ENCODE measurements at regions not wholly inside any gene's neighbourhood (a gene's known extent, or its start where the extent isn't known, plus 50 kb on each side); places are given as distances from the start of the nearest gene placed in this dataset.

- H3K27ac ChIP-seq, result no peak overlapping the region
- no peak for DNase-seq (ENCODE audit: low read depth, low spot score)
Observed at GRCh38 chrX:9188117-9188516, 154.2 kb upstream of the FAM9B start.

GRCh38 chrX:9189286-9189685, 155.4 kb upstream of the FAM9B start:
- no peak overlapping the region for H3K27ac ChIP-seq
- DNase-seq (ENCODE audit: low read depth, low spot score), result no peak

- H3K27ac ChIP-seq, result no peak overlapping the region
- DNase-seq (ENCODE audit: low read depth, low spot score), result no peak
Observed at GRCh38 chrX:9191392-9191791, 157.5 kb upstream of the FAM9B start.

GRCh38 chrX:9195199-9195880, 161.4 kb upstream of the FAM9B start:
- H3K27ac ChIP-seq, result no peak overlapping the region
- DNase-seq (ENCODE audit: low read depth, low spot score), result no peak

GRCh38 chrX:9196961-9197640, 163.2 kb upstream of the FAM9B start:
- H3K27ac ChIP-seq, result no peak overlapping the region
- no peak for DNase-seq (ENCODE audit: low read depth, low spot score)

DNA sequence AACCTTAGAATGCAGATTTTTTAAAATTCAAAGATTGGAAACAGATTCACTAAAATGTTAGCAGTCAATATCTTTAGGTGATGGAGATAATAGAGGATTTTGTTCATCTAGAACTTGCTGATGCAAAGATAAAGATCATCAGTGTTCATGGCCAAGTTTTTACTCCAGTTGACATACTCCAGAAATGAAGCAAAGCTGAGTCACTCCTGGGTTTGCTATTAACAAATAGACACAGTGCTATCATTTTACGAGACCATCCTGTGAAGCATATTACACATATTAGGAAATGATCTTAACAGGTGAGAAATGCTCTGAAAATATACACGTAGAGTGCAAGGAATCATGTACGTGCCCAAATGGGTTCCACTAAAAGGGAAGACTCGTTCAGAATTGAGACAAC, 170.6 kb upstream of the FAM9B start:
- no peak overlapping the region for H3K27ac ChIP-seq
- no peak for DNase-seq (ENCODE audit: low read depth, low spot score)

DNA sequence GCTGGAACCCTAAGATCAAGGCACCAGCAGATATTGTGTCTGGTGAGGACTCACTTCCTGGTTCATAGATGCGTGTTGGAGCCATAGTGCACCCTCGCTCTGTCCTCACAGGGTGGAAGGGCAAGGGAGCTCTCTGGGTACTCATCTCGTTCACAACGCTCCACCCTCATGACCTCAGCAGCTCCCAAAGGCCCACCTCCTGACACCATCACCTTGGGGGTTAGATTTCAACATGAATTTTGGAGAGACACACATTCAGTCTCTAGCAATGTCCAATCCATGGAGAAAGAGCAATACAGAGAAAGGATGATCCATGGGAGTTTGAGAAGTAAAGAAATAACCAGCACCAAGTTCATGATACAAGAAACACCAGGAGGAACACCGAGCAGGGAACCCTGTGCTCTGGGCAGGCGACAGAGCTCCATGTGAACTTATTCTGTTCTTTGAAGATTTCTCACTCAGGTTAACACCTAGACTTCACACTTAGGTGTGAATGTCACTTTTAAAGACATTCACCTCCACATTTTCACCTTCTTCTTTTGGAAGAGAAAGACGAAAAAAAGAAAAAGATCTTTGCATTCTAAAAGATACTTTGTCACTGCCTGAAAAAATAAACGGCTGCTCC, 171.8 kb upstream of the FAM9B start:
- no peak overlapping the region for H3K27ac ChIP-seq
- DNase-seq (ENCODE audit: low read depth, low spot score), result no peak

DNA sequence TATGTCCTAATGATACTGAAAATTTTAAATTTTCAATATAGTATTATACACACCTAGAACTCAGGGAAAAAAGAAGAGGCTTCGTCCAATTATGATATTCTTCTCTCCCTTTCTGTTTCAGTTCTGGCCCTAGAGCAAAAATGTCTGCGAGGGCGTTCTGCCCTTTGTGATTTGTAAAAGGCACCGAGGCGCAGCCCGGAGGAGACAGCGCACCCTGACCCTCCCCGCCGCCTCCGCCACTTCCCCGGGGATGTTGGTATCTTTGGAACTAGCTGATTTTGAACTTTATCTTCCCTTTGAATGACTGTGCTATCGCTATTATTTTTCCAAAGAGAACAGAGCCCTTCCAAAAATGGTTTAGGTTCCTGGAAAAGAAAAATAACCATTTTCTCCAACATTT, 173.2 kb upstream of the FAM9B start:
- no peak for DNase-seq (ENCODE audit: low read depth, low spot score)

DNA sequence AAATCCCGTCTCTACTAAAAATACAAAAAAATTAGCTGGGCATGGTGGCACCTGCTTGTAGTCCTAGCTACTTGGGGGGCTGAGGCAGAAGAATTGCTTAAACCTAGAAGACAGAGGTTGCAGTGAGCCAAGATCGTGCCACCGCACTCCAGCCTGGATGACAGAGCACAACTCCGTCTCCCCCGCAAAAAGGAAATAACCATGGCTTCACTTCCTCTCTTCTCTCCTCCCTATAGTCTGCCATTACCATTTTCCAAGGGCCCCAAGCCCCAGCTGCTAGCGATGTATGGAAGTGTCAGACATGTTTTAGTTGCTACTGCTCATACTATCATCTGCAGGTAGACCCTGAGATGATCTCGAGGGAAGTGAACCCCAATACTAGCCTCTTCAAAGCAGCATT, 177.3 kb upstream of the FAM9B start:
- DNase-seq (ENCODE audit: low read depth, low spot score), result no peak

More for the DNA sequence above, 173.2 kb upstream of the FAM9B start:
- H3K27ac ChIP-seq, result no peak overlapping the region

DNA sequence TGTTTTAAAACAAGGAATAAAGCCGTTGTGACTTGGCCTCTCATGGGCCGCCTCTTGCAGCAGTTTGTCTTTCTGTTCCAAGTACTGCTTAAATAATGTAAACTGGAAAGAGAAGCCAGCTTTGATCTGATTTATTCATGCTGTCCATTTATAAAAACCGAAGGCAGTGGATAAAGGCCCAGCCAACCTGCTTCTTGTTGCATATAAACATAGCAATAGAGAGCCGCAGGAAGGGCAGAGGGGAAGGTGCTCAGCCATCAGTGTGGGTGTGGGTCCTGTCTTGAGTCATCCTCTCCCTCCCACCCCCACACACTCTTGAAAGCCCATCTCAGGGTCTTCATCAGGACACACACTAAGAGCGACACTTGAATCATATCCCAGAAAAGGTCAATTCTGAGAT, 187.9 kb upstream of the FAM9B start:
- no peak for DNase-seq (ENCODE audit: low read depth, low spot score)

More for the DNA sequence above, 177.3 kb upstream of the FAM9B start:
- H3K27ac ChIP-seq, result no peak overlapping the region

DNA sequence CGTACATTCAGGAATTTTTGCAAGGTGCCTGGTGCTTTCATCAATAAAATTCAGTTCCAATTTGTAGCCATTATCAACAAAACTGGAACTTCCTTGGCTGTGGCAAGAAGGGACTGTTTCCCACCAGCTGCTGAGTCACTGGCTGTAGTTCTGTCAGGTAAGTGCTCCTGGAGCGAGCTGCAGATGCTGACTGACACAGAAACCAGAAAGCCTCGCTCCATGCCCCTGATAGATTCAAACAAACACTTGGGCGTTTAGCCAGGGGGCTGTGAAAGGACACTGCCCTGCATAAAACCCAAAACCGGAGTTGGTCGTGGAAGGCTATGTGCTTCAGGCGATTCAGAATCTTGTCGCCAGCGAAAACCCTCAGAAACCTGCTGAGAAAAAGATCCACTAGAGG, 188.4 kb upstream of the FAM9B start:
- no peak for DNase-seq (ENCODE audit: low read depth, low spot score)

More for the DNA sequence above, 187.9 kb upstream of the FAM9B start:
- H3K27ac ChIP-seq, result no peak overlapping the region

DNA sequence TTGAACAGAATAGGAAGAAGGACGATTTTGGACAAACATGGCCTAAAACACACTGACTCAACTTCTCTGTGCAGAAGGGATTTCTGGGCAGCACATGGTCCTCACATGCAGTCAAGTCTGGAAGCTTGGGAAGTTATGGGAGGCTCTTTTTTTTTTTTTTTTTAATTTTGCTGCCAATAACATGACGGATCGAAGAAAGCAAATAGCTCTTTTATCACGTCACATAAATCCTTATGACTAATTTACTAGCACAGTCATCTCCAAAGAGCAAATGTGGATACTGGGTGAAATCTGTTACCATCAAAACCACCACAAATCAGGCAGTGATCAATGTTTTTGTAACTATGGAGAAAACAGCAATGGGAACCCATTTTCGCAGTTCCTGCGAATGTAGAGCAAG, 193.3 kb upstream of the FAM9B start:
- no peak for DNase-seq (ENCODE audit: low read depth, low spot score)
- no peak overlapping the region for H3K27ac ChIP-seq

More for the DNA sequence above, 188.4 kb upstream of the FAM9B start:
- no peak overlapping the region for H3K27ac ChIP-seq

DNA sequence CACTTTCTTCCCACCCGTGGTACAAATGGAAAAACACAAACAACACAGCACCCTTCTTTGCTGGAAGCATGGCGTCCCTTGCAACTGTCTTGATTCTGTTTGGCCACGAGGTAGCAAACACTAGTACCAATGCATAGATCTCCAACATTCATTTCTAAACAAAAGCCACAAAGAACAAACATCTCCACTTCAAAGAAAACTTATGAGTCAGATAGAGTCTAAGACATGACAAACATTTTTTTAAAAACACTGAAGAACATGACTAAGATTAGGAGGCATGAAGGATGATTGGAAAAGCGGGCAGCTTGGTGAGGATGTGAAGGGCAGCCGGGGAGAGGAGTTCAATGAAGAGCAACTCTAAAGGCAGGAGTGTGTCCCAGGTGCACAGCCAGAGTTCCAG, 197.6 kb upstream of the FAM9B start:
- no peak overlapping the region for H3K27ac ChIP-seq
- no peak for DNase-seq (ENCODE audit: low read depth, low spot score)

- DNase-seq (ENCODE audit: low read depth, low spot score), result no peak
- H3K27ac ChIP-seq, result no peak overlapping the region
Observed at GRCh38 chrX:9233141-9233540, 199.2 kb upstream of the FAM9B start.

DNA sequence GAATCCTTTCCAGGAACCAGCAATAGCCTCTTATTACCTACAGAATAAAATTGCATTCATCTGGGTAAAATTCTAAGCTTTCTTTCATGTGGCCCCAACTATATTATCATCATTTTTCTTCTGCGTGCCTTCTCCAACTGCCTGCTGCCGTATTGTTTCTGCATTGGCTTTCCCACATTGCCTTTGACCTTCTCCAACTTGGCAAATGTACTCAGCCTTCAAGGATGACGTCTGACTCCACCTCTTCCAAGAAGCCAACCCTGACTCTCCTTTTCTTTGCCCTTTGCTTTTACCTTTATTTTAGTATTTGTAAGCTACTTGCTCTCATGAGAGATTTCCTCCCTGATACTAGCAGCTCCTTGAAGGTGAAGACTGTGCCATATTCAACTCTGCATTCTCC, 200.4 kb upstream of the FAM9B start:
- H3K27ac ChIP-seq, result no peak overlapping the region
- no peak for DNase-seq (ENCODE audit: low read depth, low spot score)

DNA sequence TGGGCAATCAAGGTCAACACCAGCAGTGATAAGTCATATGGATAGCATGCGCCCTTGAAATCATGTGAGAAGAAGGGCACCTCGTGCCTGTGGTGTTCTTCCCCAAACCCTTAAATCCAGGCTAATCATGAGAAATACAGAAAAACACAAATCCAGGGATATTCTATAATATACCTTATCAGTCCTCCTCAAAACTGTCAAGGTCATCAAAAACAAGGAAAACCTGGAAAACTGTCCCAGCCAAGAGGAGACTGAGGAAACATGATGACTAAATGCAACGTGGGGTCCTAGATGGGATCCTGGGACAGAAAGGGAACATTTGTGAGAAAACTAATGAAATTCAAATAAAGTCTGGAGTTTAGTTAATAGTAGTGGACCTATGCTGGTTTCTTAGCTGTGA, 201.8 kb upstream of the FAM9B start:
- no peak for DNase-seq (ENCODE audit: low read depth, low spot score)

DNA sequence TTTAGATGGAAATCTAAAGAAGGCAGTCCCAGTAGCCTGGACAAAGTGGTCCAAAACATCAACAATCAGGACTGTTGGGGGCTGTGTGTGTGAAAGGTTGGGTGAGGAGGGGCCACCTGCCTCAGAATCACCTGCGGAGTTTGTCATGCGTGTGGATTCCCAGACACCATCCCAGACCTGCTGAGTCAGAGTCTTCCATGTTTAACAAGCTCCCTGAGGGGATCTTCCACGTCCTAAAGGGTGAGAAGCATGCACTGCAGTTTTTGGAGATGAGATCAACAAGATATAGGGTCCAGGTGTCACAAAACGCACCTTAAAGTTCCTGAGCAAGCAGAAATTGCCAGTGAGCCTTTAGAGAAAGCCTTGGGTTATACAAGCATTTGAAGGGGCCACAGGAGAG, 207.0 kb upstream of the FAM9B start:
- no peak for DNase-seq (ENCODE audit: low read depth, low spot score)
- H3K27ac ChIP-seq, result no peak overlapping the region

More for the DNA sequence above, 201.8 kb upstream of the FAM9B start:
- no peak overlapping the region for H3K27ac ChIP-seq

- H3K27ac ChIP-seq, result no peak overlapping the region
- no peak for DNase-seq (ENCODE audit: low read depth, low spot score)
Observed at GRCh38 chrX:9241427-9241826, 207.5 kb upstream of the FAM9B start.

- DNase-seq (ENCODE audit: low read depth, low spot score), result no peak
- H3K27ac ChIP-seq, result no peak overlapping the region
Observed at GRCh38 chrX:9249051-9249846, 215.3 kb upstream of the FAM9B start.

GRCh38 chrX:9252182-9252581, 212.7 kb upstream of the TBL1X start:
- no peak for DNase-seq (ENCODE audit: low read depth, low spot score)
- no peak overlapping the region for H3K27ac ChIP-seq

DNA sequence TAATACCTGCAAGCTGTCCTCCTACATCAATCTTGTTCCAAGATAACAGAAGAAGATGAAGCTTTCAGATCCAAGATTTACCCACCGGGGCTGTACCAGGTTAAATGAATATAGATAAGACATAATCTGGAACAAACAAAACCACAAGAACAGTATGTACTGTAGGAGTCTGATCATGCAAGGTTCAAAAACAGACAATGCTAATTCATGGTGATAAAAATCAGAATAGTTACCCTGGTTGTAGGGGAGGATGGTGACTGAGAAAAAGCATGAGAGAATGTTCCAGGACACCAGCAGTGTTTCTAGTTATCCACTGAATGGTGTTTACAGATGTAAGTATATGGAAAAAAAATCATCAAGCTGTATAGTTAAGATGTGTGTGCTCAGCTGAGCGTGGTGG, 211.6 kb upstream of the TBL1X start:
- no peak for DNase-seq (ENCODE audit: low read depth, low spot score)
- H3K27ac ChIP-seq, result no peak overlapping the region

Measured in epithelial cell of prostate (primary cell).